ENCODE measurements at regions not wholly inside any gene's neighbourhood (a gene's known extent, or its start where the extent isn't known, plus 50 kb on each side); places are given as distances from the start of the nearest gene placed in this dataset.

GRCh38 chr12:58593557-58594304 is 326.6 kb downstream of the LRIG3 start:
- DNase-seq: no peak

- no peak for DNase-seq
Measured at GRCh38 chr12:58596381-58596780, 323.9 kb downstream of the LRIG3 start.

GRCh38 chr12:58601529-58601928 is 318.8 kb downstream of the LRIG3 start:
- no peak for DNase-seq

- no peak for DNase-seq
Measured at GRCh38 chr12:58602179-58602578, 318.1 kb downstream of the LRIG3 start.

GRCh38 chr12:58602736-58603135 is 317.6 kb downstream of the LRIG3 start:
- no peak for DNase-seq

- no peak for DNase-seq
Measured at GRCh38 chr12:58607805-58608204, 312.5 kb downstream of the LRIG3 start.

GRCh38 chr12:58608711-58609110 is 311.6 kb downstream of the LRIG3 start:
- no peak for DNase-seq

- no peak for DNase-seq
Measured at GRCh38 chr12:58615047-58615446, 305.3 kb downstream of the LRIG3 start.

- DNase-seq: no peak
Measured at GRCh38 chr12:58615576-58615975, 304.7 kb downstream of the LRIG3 start.

GRCh38 chr12:58616618-58617017 is 303.7 kb downstream of the LRIG3 start:
- DNase-seq: no peak

- no peak for DNase-seq
Measured at GRCh38 chr12:58621126-58621525, 299.2 kb downstream of the LRIG3 start.

GRCh38 chr12:58629376-58629775 is 290.9 kb downstream of the LRIG3 start:
- no peak for DNase-seq

- DNase-seq: no peak
Measured at GRCh38 chr12:58633479-58633878, 286.8 kb downstream of the LRIG3 start.

- no peak for DNase-seq
Measured at GRCh38 chr12:58639318-58639934, 280.9 kb downstream of the LRIG3 start.

GRCh38 chr12:58640314-58640713 is 280.0 kb downstream of the LRIG3 start:
- DNase-seq: no peak

- DNase-seq: no peak
Measured at GRCh38 chr12:58645946-58646345, 274.4 kb downstream of the LRIG3 start.

GRCh38 chr12:58647495-58647894 is 272.8 kb downstream of the LRIG3 start:
- DNase-seq: no peak

GRCh38 chr12:58648176-58648575 is 272.1 kb downstream of the LRIG3 start:
- no peak for DNase-seq

- DNase-seq: no peak
Measured at GRCh38 chr12:58651850-58652249, 268.5 kb downstream of the LRIG3 start.

GRCh38 chr12:58654021-58654420 is 266.3 kb downstream of the LRIG3 start:
- no peak for DNase-seq

- DNase-seq: no peak
Measured at GRCh38 chr12:58655375-58655774, 264.9 kb downstream of the LRIG3 start.

- DNase-seq: no peak
Measured at GRCh38 chr12:58656254-58657009, 263.9 kb downstream of the LRIG3 start.

GRCh38 chr12:58657190-58657589 is 263.1 kb downstream of the LRIG3 start:
- DNase-seq: no peak

- DNase-seq: no peak
Measured at GRCh38 chr12:58665375-58665774, 254.9 kb downstream of the LRIG3 start.
